HCT116 (cell line): ENCODE measurements at regions not wholly inside any gene's neighbourhood (a gene's known extent, or its start where the extent isn't known, plus 50 kb on each side); places are given as distances from the start of the nearest gene placed in this dataset.

ENCODE experiments used
- ATAC-seq: fragments of 200-7000 bp; cut with Tn5 transposase; 2 replicates; pipeline ENCODE4 v1.9.1; 2020; ENCODE audit warnings: mild to moderate bottlenecking, moderate library complexity
- BruUV-seq: library from RNA; stranded (reverse); fragments of 400-500 nt; replicated peaks from 2 replicates; lab custom pipeline; 2021; lab: Mats Ljungman, UMichigan
- CTCF ChIA-PET: fragments of 300-600 bp; sonication (Branson Sonifier 250); formaldehyde crosslinking; loops from one replicate; lab custom pipeline; 2021; ENCODE audit warnings: antibody characterized with exemption; lab: Charles Lee
- POLR2A ChIA-PET: fragments of 300-600, 350-600 bp; sonication (Branson Sonifier 250); formaldehyde crosslinking; loops from one replicate; lab custom pipeline; 2021; ENCODE audit warnings: antibody characterized with exemption; lab: Charles Lee
- RAD21 ChIA-PET, 2 experiments: fragments of 300-600 bp; sonication (Branson Sonifier 250); formaldehyde crosslinking; loops; one replicate each; lab custom pipeline; 2023; ENCODE audit warnings: low total read pairs in 2 of 2; ENCODE audit not compliant: uncharacterized antibody in 2 of 2, unreplicated experiment in 2 of 2, low non-redundant PET in 1 of 2; lab: Charles Lee
- DNase-seq: peaks from one replicate; pipeline ENCODE4 v3.0.0-alpha.2; 2010; ENCODE audit warnings: low read depth, low spot score
- H2AFZ ChIP-seq: fragments of 200-600 bp; shearing (Covaris generic), sonication (generic); 2 replicates; pipeline ENCODE4 v1.6.1; 2017; ENCODE audit warnings: low read depth, mixed run types, mixed read lengths, antibody characterized with exemption, low read length; ENCODE audit not compliant: poor library complexity, severe bottlenecking
- H3K27ac ChIP-seq: 2 replicates; pipeline ENCODE4 v1.5.1; 2012; ENCODE audit warnings: low read depth, low read length
- H3K27me3 ChIP-seq: fragments of 200-600 bp; sonication (generic); 2 replicates; pipeline ENCODE4 v1.6.1; 2016; ENCODE audit warnings: mixed run types, low read length, mixed read lengths; ENCODE audit not compliant: insufficient read depth
- H3K36me3 ChIP-seq, 2 experiments: fragments of 200-500 bp in 1 of 2; fragments of 200-600 bp in 1 of 2; sonication (Bioruptor generic) in 1 of 2; sonication (generic) in 1 of 2; 2 replicates each; pipeline versions ENCODE4 v1.5.1 to v1.6.1; 2014 to 2016; ENCODE audit warnings: low read length in 2 of 2, inconsistent platforms in 1 of 2, mixed read lengths in 1 of 2, mixed run types in 1 of 2; ENCODE audit not compliant: insufficient read depth in 2 of 2, control insufficient read depth in 1 of 2
- H3K4me1 ChIP-seq, 2 experiments: fragments of 200-600 bp in 1 of 2; sonication (generic) in 1 of 2; 2 replicates each; pipeline versions ENCODE4 v1.5.1 to v1.6.1; 2012 to 2017; ENCODE audit warnings: low read length in 2 of 2, inconsistent platforms in 1 of 2, mild to moderate bottlenecking in 1 of 2, mixed read lengths in 1 of 2, mixed run types in 1 of 2, moderate library complexity in 1 of 2; ENCODE audit not compliant: insufficient read depth in 2 of 2, control insufficient read depth in 1 of 2
- H3K4me2 ChIP-seq: fragments of 200-600 bp; sonication (generic); 2 replicates; pipeline ENCODE4 v1.6.1; 2017; ENCODE audit warnings: mixed run types, low read length, mixed read lengths
- H3K4me3 ChIP-seq, 2 experiments: fragments of 200-600 bp in 1 of 2; sonication (generic) in 1 of 2; replicated peaks in 1 of 2; 2 replicates each; pipeline ENCODE4 v1.5.1; 2011 to 2016; ENCODE audit warnings: low read length in 2 of 2, control low read depth in 1 of 2, low read depth in 1 of 2, mild to moderate bottlenecking in 1 of 2, mixed read lengths in 1 of 2, mixed run types in 1 of 2
- H3K79me2 ChIP-seq: fragments of 200-600 bp; sonication (generic); 2 replicates; pipeline ENCODE4 v1.6.1; 2017; ENCODE audit warnings: mild to moderate bottlenecking, mixed run types, low read length, moderate library complexity, mixed read lengths; ENCODE audit not compliant: insufficient read depth
- H3K9ac ChIP-seq: fragments of 200-600 bp; sonication (generic); 2 replicates; pipeline ENCODE4 v1.6.1; 2016; ENCODE audit warnings: low read length, mixed read lengths
- H3K9me2 ChIP-seq: fragments of 200-600 bp; sonication (generic), shearing (Covaris generic); 2 replicates; pipeline ENCODE4 v1.6.1; 2017; ENCODE audit warnings: mixed run types, mild to moderate bottlenecking, moderate library complexity; ENCODE audit not compliant: insufficient read depth
- H3K9me3 ChIP-seq, 2 experiments: fragments of 200-500 bp in 1 of 2; fragments of 200-600 bp in 1 of 2; sonication (Bioruptor generic) in 1 of 2; sonication (generic) in 1 of 2; 2 replicates each; pipeline ENCODE4 v1.6.1; 2014 to 2017; ENCODE audit warnings: low read length in 2 of 2, mixed read lengths in 2 of 2, inconsistent platforms in 1 of 2, low read depth in 1 of 2, mild to moderate bottlenecking in 1 of 2, mixed run types in 1 of 2, moderate library complexity in 1 of 2; ENCODE audit not compliant: control insufficient read depth in 1 of 2, insufficient read depth in 1 of 2
- H4K20me1 ChIP-seq: fragments of 200-600 bp; sonication (generic), shearing (Covaris generic); 2 replicates; pipeline ENCODE4 v1.6.1; 2017; ENCODE audit warnings: mixed run types, mild to moderate bottlenecking, moderate library complexity; ENCODE audit not compliant: insufficient read depth
- CBX3 ChIP-seq: IDR thresholded peaks from 2 replicates; pipeline ENCODE4 v1.6.1; 2012; ENCODE audit warnings: low read depth
- EGR1 ChIP-seq: IDR thresholded peaks from 2 replicates; pipeline ENCODE4 v1.6.1; 2012; ENCODE audit warnings: low read depth
- ELF1 ChIP-seq: IDR thresholded peaks from 2 replicates; pipeline ENCODE4 v1.6.1; 2012; ENCODE audit warnings: low read depth, borderline replicate concordance
- EZH2phosphoT487 ChIP-seq: fragments of 200-600 bp; IDR thresholded peaks from 2 replicates; pipeline ENCODE4 v1.6.1; 2018; ENCODE audit warnings: antibody characterized with exemption, borderline replicate concordance
- FOSL1 ChIP-seq: IDR thresholded peaks from 2 replicates; pipeline ENCODE4 v1.6.1; 2012; ENCODE audit warnings: low read depth
- JUND ChIP-seq: IDR thresholded peaks from 2 replicates; pipeline ENCODE4 v1.6.1; 2012
- POLR2AphosphoS5 ChIP-seq: IDR thresholded peaks from 2 replicates; pipeline ENCODE4 v1.6.1; 2011; ENCODE audit warnings: mild to moderate bottlenecking, low read depth, low read length, moderate library complexity
- RAD21 ChIP-seq: IDR thresholded peaks from 2 replicates; pipeline ENCODE4 v1.6.1; 2012; ENCODE audit warnings: low read depth, mild to moderate bottlenecking
- SIN3A ChIP-seq: IDR thresholded peaks from 2 replicates; pipeline ENCODE4 v1.6.1; 2012; ENCODE audit warnings: low read depth
- SP1 ChIP-seq: IDR thresholded peaks from 2 replicates; pipeline ENCODE4 v1.6.1; 2012; ENCODE audit warnings: low read depth
- SRF ChIP-seq: IDR thresholded peaks from 2 replicates; pipeline ENCODE4 v1.6.1; 2012; ENCODE audit warnings: low read depth
- TCF7L2 ChIP-seq: IDR thresholded peaks from 2 replicates; pipeline ENCODE4 v1.7.0; 2011; ENCODE audit warnings: borderline replicate concordance, inconsistent platforms; ENCODE audit not compliant: insufficient read depth, insufficient read length; ENCODE audit errors: extremely low read depth
- ZFX ChIP-seq: fragments of 450-650 bp; IDR thresholded peaks from 2 replicates; pipeline ENCODE4 v1.6.1; 2017
- ZNF274 ChIP-seq: fragments of 200-500 bp; sonication (Bioruptor generic); IDR thresholded peaks from 2 replicates; pipeline ENCODE4 v1.6.1; 2014; ENCODE audit warnings: mild to moderate bottlenecking, low read depth, low read length, inconsistent platforms
- intact Hi-C: fragments of 100-400 bp; cut with micrococcal nuclease; formaldehyde crosslinking; loops from 2 replicates; pipeline ENCODE4 v1.10.0; 2022
- TF ChIP-seq, protein P1 (sequence below), 3 experiments: fragments of 200-600 bp in 1 of 3; sonication (generic) in 1 of 3; IDR thresholded peaks in 2 of 3; conservative IDR thresholded peaks in 1 of 3; 2 replicates each; pipeline ENCODE4 v1.5.1; 2012 to 2017; ENCODE audit warnings: low read depth in 2 of 3, low read length in 2 of 3, antibody characterized with exemption in 1 of 3, borderline replicate concordance in 1 of 3, control low read depth in 1 of 3, mild to moderate bottlenecking in 1 of 3, mixed read lengths in 1 of 3, mixed run types in 1 of 3, moderate library complexity in 1 of 3; ENCODE audit not compliant: insufficient read depth in 1 of 3
- TF ChIP-seq, protein P2 (sequence below): IDR thresholded peaks from 2 replicates; pipeline ENCODE4 v1.6.1; 2012
- TF ChIP-seq, protein P3 (sequence below): IDR thresholded peaks from 2 replicates; pipeline ENCODE4 v1.6.1; 2012
- TF ChIP-seq, protein P4 (sequence below): IDR thresholded peaks from 2 replicates; pipeline ENCODE4 v1.6.1; 2011; ENCODE audit warnings: mild to moderate bottlenecking, low read length, moderate library complexity; ENCODE audit not compliant: insufficient replicate concordance; ENCODE audit errors: extremely low read depth

DNA sequence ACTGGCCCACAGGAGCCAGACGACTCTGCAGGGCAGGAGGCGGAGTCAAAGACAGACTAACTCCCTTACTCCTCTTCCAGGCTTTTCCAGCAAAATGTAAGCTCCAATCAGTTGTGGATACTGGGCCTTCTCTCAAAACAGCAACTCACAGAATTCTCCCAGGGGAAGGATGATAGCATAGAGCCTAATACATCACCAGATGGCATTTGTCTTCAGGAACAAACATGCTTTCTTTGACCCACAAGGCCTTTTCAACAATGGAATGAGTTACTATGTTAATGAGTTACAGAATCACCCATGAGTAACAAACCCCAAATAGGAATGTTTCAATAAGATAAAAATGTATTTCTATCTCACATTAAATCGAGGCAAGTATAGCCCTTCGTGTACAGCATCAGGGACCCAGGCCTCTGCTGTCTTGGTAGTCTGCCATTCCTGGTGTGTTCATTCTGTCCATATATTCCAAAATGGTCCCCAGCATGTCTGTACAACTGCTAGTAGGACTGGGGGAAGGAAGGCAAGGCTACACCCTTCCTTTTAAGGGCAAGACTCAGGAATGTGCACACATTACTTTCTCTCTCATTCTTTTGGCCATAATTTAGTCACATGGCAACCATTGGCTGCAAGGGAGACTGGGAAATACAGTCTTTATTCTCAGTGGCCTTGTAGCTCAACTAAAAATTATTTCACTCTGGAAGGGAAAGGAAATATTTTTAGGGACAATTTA is 76.4 kb downstream of the BOD1L2 start:
- no peak for TF ChIP-seq ZFX
- no peak for TF ChIP-seq ELF1
- TF ChIP-seq POLR2AphosphoS5 = no peak
- TF ChIP-seq RAD21 = no peak
- TF ChIP-seq EZH2phosphoT487 = no peak
- TF ChIP-seq, protein P1, sequence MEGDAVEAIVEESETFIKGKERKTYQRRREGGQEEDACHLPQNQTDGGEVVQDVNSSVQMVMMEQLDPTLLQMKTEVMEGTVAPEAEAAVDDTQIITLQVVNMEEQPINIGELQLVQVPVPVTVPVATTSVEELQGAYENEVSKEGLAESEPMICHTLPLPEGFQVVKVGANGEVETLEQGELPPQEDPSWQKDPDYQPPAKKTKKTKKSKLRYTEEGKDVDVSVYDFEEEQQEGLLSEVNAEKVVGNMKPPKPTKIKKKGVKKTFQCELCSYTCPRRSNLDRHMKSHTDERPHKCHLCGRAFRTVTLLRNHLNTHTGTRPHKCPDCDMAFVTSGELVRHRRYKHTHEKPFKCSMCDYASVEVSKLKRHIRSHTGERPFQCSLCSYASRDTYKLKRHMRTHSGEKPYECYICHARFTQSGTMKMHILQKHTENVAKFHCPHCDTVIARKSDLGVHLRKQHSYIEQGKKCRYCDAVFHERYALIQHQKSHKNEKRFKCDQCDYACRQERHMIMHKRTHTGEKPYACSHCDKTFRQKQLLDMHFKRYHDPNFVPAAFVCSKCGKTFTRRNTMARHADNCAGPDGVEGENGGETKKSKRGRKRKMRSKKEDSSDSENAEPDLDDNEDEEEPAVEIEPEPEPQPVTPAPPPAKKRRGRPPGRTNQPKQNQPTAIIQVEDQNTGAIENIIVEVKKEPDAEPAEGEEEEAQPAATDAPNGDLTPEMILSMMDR (IDR thresholded peaks at IDR 0.05 in 2 of 3, conservative IDR thresholded peaks at IDR 0.05 in 1 of 3; ENCODE audit: borderline replicate concordance in 1 of 3, insufficient read depth in 1 of 3, low read depth in 2 of 3, low read length in 2 of 3) = no peak
- TF ChIP-seq EGR1 = no peak
- TF ChIP-seq, protein P2, sequence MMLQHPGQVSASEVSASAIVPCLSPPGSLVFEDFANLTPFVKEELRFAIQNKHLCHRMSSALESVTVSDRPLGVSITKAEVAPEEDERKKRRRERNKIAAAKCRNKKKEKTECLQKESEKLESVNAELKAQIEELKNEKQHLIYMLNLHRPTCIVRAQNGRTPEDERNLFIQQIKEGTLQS = no peak
- TF ChIP-seq SP1 = no peak
- no peak for TF ChIP-seq FOSL1
- TF ChIP-seq CBX3 = no peak
- TF ChIP-seq JUND = no peak
- TF ChIP-seq SRF = no peak
- TF ChIP-seq SIN3A = no peak
- TF ChIP-seq TCF7L2 = no peak
- TF ChIP-seq, protein P3, sequence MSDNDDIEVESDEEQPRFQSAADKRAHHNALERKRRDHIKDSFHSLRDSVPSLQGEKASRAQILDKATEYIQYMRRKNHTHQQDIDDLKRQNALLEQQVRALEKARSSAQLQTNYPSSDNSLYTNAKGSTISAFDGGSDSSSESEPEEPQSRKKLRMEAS = no peak
- TF ChIP-seq ZNF274 = no peak
- TF ChIP-seq, protein P4, sequence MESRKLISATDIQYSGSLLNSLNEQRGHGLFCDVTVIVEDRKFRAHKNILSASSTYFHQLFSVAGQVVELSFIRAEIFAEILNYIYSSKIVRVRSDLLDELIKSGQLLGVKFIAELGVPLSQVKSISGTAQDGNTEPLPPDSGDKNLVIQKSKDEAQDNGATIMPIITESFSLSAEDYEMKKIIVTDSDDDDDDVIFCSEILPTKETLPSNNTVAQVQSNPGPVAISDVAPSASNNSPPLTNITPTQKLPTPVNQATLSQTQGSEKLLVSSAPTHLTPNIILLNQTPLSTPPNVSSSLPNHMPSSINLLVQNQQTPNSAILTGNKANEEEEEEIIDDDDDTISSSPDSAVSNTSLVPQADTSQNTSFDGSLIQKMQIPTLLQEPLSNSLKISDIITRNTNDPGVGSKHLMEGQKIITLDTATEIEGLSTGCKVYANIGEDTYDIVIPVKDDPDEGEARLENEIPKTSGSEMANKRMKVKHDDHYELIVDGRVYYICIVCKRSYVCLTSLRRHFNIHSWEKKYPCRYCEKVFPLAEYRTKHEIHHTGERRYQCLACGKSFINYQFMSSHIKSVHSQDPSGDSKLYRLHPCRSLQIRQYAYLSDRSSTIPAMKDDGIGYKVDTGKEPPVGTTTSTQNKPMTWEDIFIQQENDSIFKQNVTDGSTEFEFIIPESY = no peak
- ChIA-PET POLR2A (interaction anchor here (0.6 kb wide), 1 partner anchor 14 kb away, joined by 3 read pairs; no protein-coding TSS in a partner anchor), RAD21 (no interaction called here), CTCF (no interaction called here)
- ATAC-seq = no peak
- Histone ChIP-seq H3K4me1 (no peaks in the 10 kb centered on the region), H3K36me3 (no peaks in the 10 kb centered on the region), H3K9me2 (no peaks in the 10 kb centered on the region), H3K4me2 (no peak overlapping the region), H3K9me3 (no peaks in the 10 kb centered on the region), H4K20me1 (no peaks in the 10 kb centered on the region), H3K9ac (no peak overlapping the region), H3K27ac (no peak overlapping the region), H3K4me3 (no peak overlapping the region), H3K27me3 (peaks cover 21% of the 10 kb centered on the region; the same call in 1 of the 2 replicates), H3K79me2 (no peaks in the 10 kb centered on the region), H2AFZ (no peak overlapping the region)
- intact Hi-C loops = no loop called here
- BruUV-seq = no TSS peak
- no peak for DNase-seq
